Liver (tissue), 3 donors: ENCODE measurements at regions not wholly inside any gene's neighbourhood (a gene's known extent, or its start where the extent isn't known, plus 50 kb on each side); places are given as distances from the start of the nearest gene placed in this dataset.

Experiments
- ATF3 ChIP-seq: IDR thresholded peaks from 2 replicates; pipeline ENCODE4 v1.6.1; 2016; ENCODE audit warnings: antibody characterized with exemption
- CTCF ChIP-seq: fragments of 150-350 bp; IDR thresholded peaks from 2 replicates; pipeline ENCODE4 v1.5.1; 2017; ENCODE audit warnings: improper control_type of control experiment, low read depth, low read length; ENCODE audit not compliant: missing input control
- HNF4A ChIP-seq, 2 donors: conservative IDR thresholded peaks; 2 replicates each; pipeline ENCODE4 v1.6.1; 2016; ENCODE audit warnings: antibody characterized with exemption in 2 of 2, mild to moderate bottlenecking in 2 of 2
- HNF4G ChIP-seq: IDR thresholded peaks from 2 replicates; pipeline ENCODE4 v1.6.1; 2016; ENCODE audit warnings: antibody characterized with exemption
- NR2F2 ChIP-seq: IDR thresholded peaks from 2 replicates; pipeline ENCODE4 v1.6.1; 2016; ENCODE audit warnings: antibody characterized with exemption
- RAD21 ChIP-seq, 2 donors: IDR thresholded peaks; 2 replicates each; pipeline ENCODE4 v1.6.1; 2016; ENCODE audit warnings: antibody characterized with exemption in 2 of 2, mild to moderate bottlenecking in 2 of 2
- RXRA ChIP-seq, 2 donors: IDR thresholded peaks; 2 replicates each; pipeline ENCODE4 v1.6.1; 2017 to 2018; ENCODE audit warnings: antibody characterized with exemption in 2 of 2, mild to moderate bottlenecking in 1 of 2
- SP1 ChIP-seq: IDR thresholded peaks from 2 replicates; pipeline ENCODE4 v1.6.1; 2018; ENCODE audit warnings: antibody characterized with exemption, mild to moderate bottlenecking
- TAF1 ChIP-seq: conservative IDR thresholded peaks from 2 replicates; pipeline ENCODE4 v1.6.1; 2016; ENCODE audit warnings: antibody characterized with exemption, mild to moderate bottlenecking
- YY1 ChIP-seq: IDR thresholded peaks from 2 replicates; pipeline ENCODE4 v1.6.1; 2016; ENCODE audit warnings: antibody characterized with exemption, mild to moderate bottlenecking
- ZBTB33 ChIP-seq: IDR thresholded peaks from 2 replicates; pipeline ENCODE4 v1.6.1; 2016; ENCODE audit warnings: antibody characterized with exemption
- donor health status: healthy.
- donor health status: healthy.

- TF ChIP-seq CTCF (no peak), ZBTB33 (no peak), ATF3 (no peak), RAD21 (IDR thresholded peaks at IDR 0.05) (no peak), HNF4G (no peak), HNF4A (conservative IDR thresholded peaks at IDR 0.05) (no peak), RXRA (IDR thresholded peaks at IDR 0.05) (no peak), TAF1 (no peak), SP1 (no peak), NR2F2 (no peak), YY1 (no peak)
Observed at GRCh38 chr1:101079341-101079740, 53.8 kb upstream of the DPH5 start.
